H1 (cell line): ENCODE measurements at regions not wholly inside any gene's neighbourhood (a gene's known extent, or its start where the extent isn't known, plus 50 kb on each side); places are given as distances from the start of the nearest gene placed in this dataset.
"Not testable (repeated sequence)": the region's sequence is repeated elsewhere in the genome, so short reads cannot be mapped to it uniquely, and the experiment has no call there.

Experiments used
- CTCF ChIA-PET: fragments of 300-600 bp; sonication (Branson Sonifier 250); formaldehyde crosslinking; loops from one replicate; lab custom pipeline; 2021; ENCODE audit not compliant: partially characterized antibody; lab: Charles Lee
- POLR2A ChIA-PET: fragments of 300-600 bp; sonication (Branson Sonifier 250); formaldehyde crosslinking; loops from one replicate; lab custom pipeline; 2021; ENCODE audit warnings: inconsistent platforms; ENCODE audit not compliant: partially characterized antibody; lab: Charles Lee
- DNase-seq, 2 experiments: peaks; one replicate each; pipeline versions ENCODE4 v3.0.0 to v3.0.0-alpha.2; 2010 to 2022; ENCODE audit warnings: low spot score in 2 of 2, low read depth in 1 of 2, mixed read lengths in 1 of 2
- FAIRE-seq: peaks from 2 replicates; lab custom pipeline; 2011; peaks lifted over from hg19 to GRCh38; lab: Jason Lieb, UNC
- H2AFZ ChIP-seq: 2 replicates; pipeline ENCODE4 v1.8.1; 2012; ENCODE audit warnings: low read length, inconsistent platforms
- H2AK5ac ChIP-seq: 2 replicates; pipeline ENCODE4 v1.6.1; 2013; ENCODE audit warnings: low read depth, low read length
- H2BK120ac ChIP-seq: replicated peaks from 2 replicates; pipeline ENCODE3; 2013; ENCODE audit warnings: low read depth, low read length, inconsistent platforms
- H2BK12ac ChIP-seq: 2 replicates; pipeline ENCODE4 v1.6.1; 2013; ENCODE audit warnings: low read depth, low read length
- H2BK15ac ChIP-seq: 2 replicates; pipeline ENCODE4 v1.6.1; 2013; ENCODE audit warnings: low read length
- H2BK20ac ChIP-seq: 2 replicates; pipeline ENCODE4 v1.6.1; 2013; ENCODE audit warnings: low read length
- H2BK5ac ChIP-seq: 2 replicates; pipeline ENCODE4 v1.6.1; 2013; ENCODE audit warnings: low read depth, low read length
- H3K14ac ChIP-seq: 2 replicates; pipeline ENCODE4 v1.6.1; 2013; ENCODE audit warnings: inconsistent platforms; ENCODE audit not compliant: insufficient read length
- H3K18ac ChIP-seq: 2 replicates; pipeline ENCODE4 v1.6.1; 2013; ENCODE audit warnings: low read length; ENCODE audit errors: extremely low read depth
- H3K23ac ChIP-seq: 2 replicates; pipeline ENCODE4 v1.6.1; 2013; ENCODE audit warnings: inconsistent platforms; ENCODE audit not compliant: insufficient read length
- H3K23me2 ChIP-seq: 2 replicates; pipeline ENCODE4 v1.6.1; 2013; ENCODE audit warnings: low read depth, low read length
- H3K27ac ChIP-seq: 2 replicates; pipeline ENCODE4 v1.6.1; 2011; ENCODE audit warnings: low read depth, low read length, inconsistent platforms
- H3K27me3 ChIP-seq, 4 experiments: replicated peaks in 1 of 4; 1 replicate in 1 of 4; 2 replicates in 3 of 4; pipeline versions ENCODE4 v1.6.1 to v1.8.1; 2011 to 2013; ENCODE audit warnings: low read length in 3 of 4, mild to moderate bottlenecking in 3 of 4, inconsistent platforms in 2 of 4, mixed read lengths in 2 of 4, moderate library complexity in 1 of 4; ENCODE audit not compliant: control insufficient read depth in 3 of 4, insufficient read depth in 3 of 4; ENCODE audit errors: extremely low read depth in 1 of 4
- H3K36me3 ChIP-seq, 4 experiments: 2 replicates each; pipeline versions ENCODE4 v1.6.1 to v1.8.1; 2011 to 2013; ENCODE audit warnings: mild to moderate bottlenecking in 4 of 4, low read length in 3 of 4, moderate library complexity in 2 of 4, control low read depth in 1 of 4, inconsistent platforms in 1 of 4; ENCODE audit not compliant: insufficient read depth in 4 of 4, control insufficient read depth in 2 of 4
- H3K4ac ChIP-seq: replicated peaks from 2 replicates; pipeline ENCODE3; 2013; ENCODE audit warnings: low read length, low read depth, mixed read lengths, inconsistent platforms; ENCODE audit not compliant: insufficient read length
- H3K4me1 ChIP-seq, 4 experiments: replicated peaks in 1 of 4; 1 replicate in 1 of 4; 2 replicates in 3 of 4; pipeline versions ENCODE4 v1.6.1 to v1.8.1; 2011 to 2013; ENCODE audit warnings: low read length in 3 of 4, inconsistent platforms in 2 of 4, mixed read lengths in 1 of 4; ENCODE audit not compliant: insufficient read depth in 4 of 4, control insufficient read depth in 3 of 4
- H3K4me2 ChIP-seq, 2 experiments: 2 replicates each; pipeline versions ENCODE4 v1.6.1 to v1.8.1; 2011 to 2013; ENCODE audit warnings: low read depth in 2 of 2, low read length in 2 of 2, control low read depth in 1 of 2, inconsistent platforms in 1 of 2, mild to moderate bottlenecking in 1 of 2; ENCODE audit not compliant: insufficient read depth in 1 of 2
- H3K4me3 ChIP-seq, 4 experiments: fragments of 200-600, 300-600 bp in 1 of 4; sonication (generic), shearing (Covaris generic), sonication (Bioruptor Twin) in 1 of 4; 2 replicates each; pipeline versions ENCODE4 v1.5.1 to v1.8.1; 2011 to 2016; ENCODE audit warnings: low read length in 4 of 4, low read depth in 3 of 4, control low read depth in 2 of 4, inconsistent platforms in 2 of 4, mild to moderate bottlenecking in 2 of 4, mixed read lengths in 1 of 4, moderate library complexity in 1 of 4; ENCODE audit not compliant: insufficient read depth in 2 of 4; ENCODE audit errors: extremely low read depth in 1 of 4
- H3K56ac ChIP-seq: replicated peaks from 2 replicates; pipeline ENCODE3; 2013; ENCODE audit warnings: low read depth, mild to moderate bottlenecking, mixed read lengths, low read length, inconsistent platforms; ENCODE audit not compliant: insufficient read length
- H3K79me1 ChIP-seq: 2 replicates; pipeline ENCODE4 v1.6.1; 2013; ENCODE audit warnings: low read depth, low read length, control low read depth
- H3K79me2 ChIP-seq, 2 experiments: 2 replicates each; pipeline versions ENCODE4 v1.6.1 to v1.8.1; 2012 to 2013; ENCODE audit warnings: low read length in 2 of 2, mild to moderate bottlenecking in 2 of 2, inconsistent platforms in 1 of 2; ENCODE audit not compliant: insufficient read depth in 2 of 2, control insufficient read depth in 1 of 2
- H3K9ac ChIP-seq, 4 experiments: replicated peaks in 1 of 4; 1 replicate in 1 of 4; 2 replicates in 3 of 4; pipeline versions ENCODE4 v1.6.1 to v1.8.1; 2011 to 2013; ENCODE audit warnings: low read depth in 3 of 4, low read length in 3 of 4, control low read depth in 2 of 4, mild to moderate bottlenecking in 2 of 4, moderate library complexity in 2 of 4, inconsistent platforms in 1 of 4; ENCODE audit errors: extremely low read depth in 1 of 4
- H3K9me3 ChIP-seq, 2 experiments: 2 replicates each; pipeline versions ENCODE4 v1.6.1 to v1.8.1; 2012 to 2013; ENCODE audit warnings: mild to moderate bottlenecking in 2 of 2, moderate library complexity in 2 of 2, control low read depth in 1 of 2, inconsistent platforms in 1 of 2, low read depth in 1 of 2, low read length in 1 of 2, mixed read lengths in 1 of 2; ENCODE audit not compliant: insufficient read depth in 2 of 2
- H4K20me1 ChIP-seq, 2 experiments: replicated peaks in 1 of 2; 2 replicates each; pipeline versions ENCODE3 to v1.8.1; 2011 to 2013; ENCODE audit warnings: inconsistent platforms in 2 of 2, low read length in 2 of 2, mild to moderate bottlenecking in 1 of 2; ENCODE audit not compliant: insufficient read depth in 2 of 2, control insufficient read depth in 1 of 2
- H4K5ac ChIP-seq: 2 replicates; pipeline ENCODE4 v1.6.1; 2013; ENCODE audit warnings: low read length, low read depth, mixed read lengths, inconsistent platforms; ENCODE audit not compliant: insufficient read length
- H4K8ac ChIP-seq: 2 replicates; pipeline ENCODE4 v1.8.0; 2013; ENCODE audit warnings: mild to moderate bottlenecking, moderate library complexity, low read length, inconsistent platforms; ENCODE audit not compliant: insufficient read depth; ENCODE audit errors: extremely low read depth
- H4K91ac ChIP-seq: replicated peaks from 2 replicates; pipeline ENCODE3; 2013; ENCODE audit warnings: low read length, mixed read lengths, inconsistent platforms; ENCODE audit not compliant: insufficient read length
- NANOG ChIP-seq: IDR thresholded peaks from 2 replicates; pipeline ENCODE4 v1.6.1; 2011; ENCODE audit warnings: low read length, low read depth, mild to moderate bottlenecking, inconsistent platforms; ENCODE audit not compliant: insufficient read depth, poor library complexity, severe bottlenecking
- WGBS, 2 experiments: shearing (Covaris generic) in 1 of 2; methylation state at CpG; one replicate each; pipeline versions ENCODE4 v1.1.6 to v1.1.7; 2013 to 2015; ENCODE audit warnings: low lambda C conversion rate in 2 of 2, mixed read lengths in 2 of 2, inconsistent platforms in 1 of 2, low coverage in 1 of 2, missing lambda C conversion rate in 1 of 2; ENCODE audit not compliant: insufficient replicate concordance in 2 of 2, insufficient coverage in 1 of 2, insufficient read length in 1 of 2; ENCODE audit errors: extremely low coverage in 1 of 2, missing lambda C conversion rate in 1 of 2; 5-methylcytosine and 5-hydroxymethylcytosine counted together

DNA sequence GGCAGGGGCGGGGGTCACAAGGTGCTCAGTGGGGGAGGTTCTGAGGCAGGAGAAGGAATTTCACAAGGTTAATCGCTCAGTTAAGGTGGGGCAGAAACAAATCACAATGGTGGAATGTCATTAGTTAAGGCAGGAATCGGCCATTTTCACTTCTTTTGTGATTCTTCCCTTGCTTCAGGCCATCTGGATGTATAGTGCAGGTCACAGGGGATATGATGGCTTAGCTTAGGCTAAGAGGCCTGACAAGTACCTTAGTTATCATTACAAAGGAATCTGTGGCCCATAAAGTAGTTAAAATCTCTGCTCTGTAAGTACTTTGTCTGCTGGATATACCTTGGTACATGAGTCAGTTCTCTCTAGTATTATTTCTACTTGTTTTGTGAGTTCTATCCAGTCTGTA, 79.6 kb upstream of the IL1RAPL1 start:
- H2BK20ac ChIP-seq, H3K56ac ChIP-seq, CTCF ChIA-PET, H3K4me2 ChIP-seq, H3K23ac ChIP-seq, H2AFZ ChIP-seq, H3K4me3 ChIP-seq, DNase-seq, H3K79me2 ChIP-seq, H3K9ac ChIP-seq, H2BK15ac ChIP-seq, H3K36me3 ChIP-seq, H3K27ac ChIP-seq, H2AK5ac ChIP-seq, H3K23me2 ChIP-seq, H3K18ac ChIP-seq, H3K4ac ChIP-seq, H4K91ac ChIP-seq, H3K9me3 ChIP-seq, H3K79me1 ChIP-seq, H2BK5ac ChIP-seq, H3K27me3 ChIP-seq, H2BK120ac ChIP-seq, H4K20me1 ChIP-seq, H3K4me1 ChIP-seq, H4K8ac ChIP-seq, POLR2A ChIA-PET, H2BK12ac ChIP-seq, H3K14ac ChIP-seq: not testable (repeated sequence)
- peak; percentile 72 for TF ChIP-seq NANOG
- WGBS, 2 experiments = 44% methylated on average over 3 of the region's 3 CpGs; no CpG with 5 or more reads in 1 of the 2 experiments
- H4K5ac ChIP-seq = peak overlapping the region; percentile 43
- FAIRE-seq = peak; percentile 92
